ENCODE measurements at regions not wholly inside any gene's neighbourhood (a gene's known extent, or its start where the extent isn't known, plus 50 kb on each side); places are given as distances from the start of the nearest gene placed in this dataset.

DNA sequence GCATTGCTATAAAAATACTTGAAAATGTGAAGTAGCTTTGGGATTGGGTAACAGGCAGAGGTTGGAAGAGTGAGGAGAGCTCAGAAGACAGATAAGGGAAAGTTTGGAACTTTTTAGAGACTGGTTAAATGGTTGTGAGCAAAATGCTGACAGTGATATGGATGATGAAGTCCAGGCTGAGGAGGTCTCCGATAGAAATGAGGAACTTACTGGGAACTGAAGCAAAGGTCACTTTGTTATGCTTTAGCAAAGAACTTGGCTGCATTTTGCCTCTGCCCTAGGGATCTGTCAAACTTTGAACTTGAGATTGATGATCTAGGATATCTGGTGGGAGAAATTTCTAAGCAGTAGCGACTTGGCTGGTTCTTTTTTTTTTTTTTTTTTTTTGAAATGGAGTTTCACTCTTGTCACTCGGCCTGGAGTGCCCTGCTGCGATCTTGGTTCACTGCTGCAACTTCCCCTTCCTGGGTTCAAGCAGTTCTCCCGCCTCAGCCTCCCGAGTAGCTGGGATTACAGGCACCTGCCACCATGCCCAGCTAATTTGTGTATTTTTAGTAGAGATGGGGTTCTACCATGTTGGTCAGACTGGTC is 998.9 kb downstream of the TLE1 start:
- no peaks in the 10 kb centered on the region for H3K9me2 ChIP-seq (replicated peaks; ENCODE audit: insufficient read depth, low read length)
- no peaks in the 10 kb centered on the region for H3K79me2 ChIP-seq (ENCODE audit: insufficient read depth, low read length)
- no peaks in the 10 kb centered on the region for H3K9me3 ChIP-seq (ENCODE audit: insufficient read depth, low read length)
- H3K27me3 ChIP-seq (ENCODE audit: low read length) = no peaks in the 10 kb centered on the region
- no peak overlapping the region for H3K4me2 ChIP-seq (ENCODE audit: low read depth, low read length, poor library complexity, severe bottlenecking)
- H3K27ac ChIP-seq (ENCODE audit: low read depth, low read length) = no peak overlapping the region
- no peak overlapping the region for H2AFZ ChIP-seq (ENCODE audit: low read depth, low read length, severe bottlenecking)
- no peaks in the 10 kb centered on the region for H3F3A ChIP-seq (ENCODE audit: insufficient read depth)
- TF ChIP-seq EZH2phosphoT487 (conservative IDR thresholded peaks at IDR 0.05; ENCODE audit: low read length) = no peak
- TF ChIP-seq, protein P1, sequence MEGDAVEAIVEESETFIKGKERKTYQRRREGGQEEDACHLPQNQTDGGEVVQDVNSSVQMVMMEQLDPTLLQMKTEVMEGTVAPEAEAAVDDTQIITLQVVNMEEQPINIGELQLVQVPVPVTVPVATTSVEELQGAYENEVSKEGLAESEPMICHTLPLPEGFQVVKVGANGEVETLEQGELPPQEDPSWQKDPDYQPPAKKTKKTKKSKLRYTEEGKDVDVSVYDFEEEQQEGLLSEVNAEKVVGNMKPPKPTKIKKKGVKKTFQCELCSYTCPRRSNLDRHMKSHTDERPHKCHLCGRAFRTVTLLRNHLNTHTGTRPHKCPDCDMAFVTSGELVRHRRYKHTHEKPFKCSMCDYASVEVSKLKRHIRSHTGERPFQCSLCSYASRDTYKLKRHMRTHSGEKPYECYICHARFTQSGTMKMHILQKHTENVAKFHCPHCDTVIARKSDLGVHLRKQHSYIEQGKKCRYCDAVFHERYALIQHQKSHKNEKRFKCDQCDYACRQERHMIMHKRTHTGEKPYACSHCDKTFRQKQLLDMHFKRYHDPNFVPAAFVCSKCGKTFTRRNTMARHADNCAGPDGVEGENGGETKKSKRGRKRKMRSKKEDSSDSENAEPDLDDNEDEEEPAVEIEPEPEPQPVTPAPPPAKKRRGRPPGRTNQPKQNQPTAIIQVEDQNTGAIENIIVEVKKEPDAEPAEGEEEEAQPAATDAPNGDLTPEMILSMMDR (IDR thresholded peaks at IDR 0.05; ENCODE audit: insufficient read depth, low read length, poor library complexity, severe bottlenecking) = no peak
- H3K9ac ChIP-seq (ENCODE audit: low read length) = no peak overlapping the region
- no peaks in the 10 kb centered on the region for H4K20me1 ChIP-seq (ENCODE audit: low read depth, low read length)
- H3K4me3 ChIP-seq (ENCODE audit: insufficient read depth, low read length, poor library complexity, severe bottlenecking) = no peak overlapping the region
- no peaks in the 10 kb centered on the region for H3K36me3 ChIP-seq (ENCODE audit: low read length)

DNA sequence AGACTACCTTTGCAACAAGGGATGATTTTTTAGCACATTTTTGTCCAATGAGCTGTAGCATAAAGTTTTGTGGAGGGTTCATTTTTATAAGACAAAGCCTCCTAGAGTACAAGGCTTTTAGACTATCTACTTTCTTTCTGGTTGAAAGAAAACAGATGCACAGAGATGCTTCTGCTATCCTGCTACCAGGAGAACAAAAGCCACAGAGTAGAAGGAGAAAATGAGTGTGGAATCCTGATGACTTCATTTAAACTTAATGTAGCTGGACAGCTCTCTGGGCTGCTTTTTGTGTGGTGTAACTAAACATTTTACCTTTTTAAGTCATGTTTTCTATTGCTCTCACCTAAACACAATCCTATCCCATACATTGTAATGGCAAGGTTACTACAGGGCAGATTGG is 1009.4 kb downstream of the TLE1 start:
- no peak overlapping the region for H3K4me3 ChIP-seq (ENCODE audit: insufficient read depth, low read length, poor library complexity, severe bottlenecking)
- no peaks in the 10 kb centered on the region for H3K79me2 ChIP-seq (ENCODE audit: insufficient read depth, low read length)
- H3K4me2 ChIP-seq (ENCODE audit: low read depth, low read length, poor library complexity, severe bottlenecking) = no peak overlapping the region
- no peaks in the 10 kb centered on the region for H3K27me3 ChIP-seq (ENCODE audit: low read length)
- no peak for TF ChIP-seq EZH2phosphoT487 (conservative IDR thresholded peaks at IDR 0.05; ENCODE audit: low read length)
- TF ChIP-seq, protein P1 (IDR thresholded peaks at IDR 0.05; ENCODE audit: insufficient read depth, low read length, poor library complexity, severe bottlenecking) = no peak
- H3K36me3 ChIP-seq (ENCODE audit: low read length) = no peaks in the 10 kb centered on the region
- H3F3A ChIP-seq (ENCODE audit: insufficient read depth) = no peaks in the 10 kb centered on the region
- H3K9me2 ChIP-seq (replicated peaks; ENCODE audit: insufficient read depth, low read length) = no peaks in the 10 kb centered on the region
- no peak overlapping the region for H3K27ac ChIP-seq (ENCODE audit: low read depth, low read length)
- no peaks in the 10 kb centered on the region for H3K9me3 ChIP-seq (ENCODE audit: insufficient read depth, low read length)
- no peak overlapping the region for H3K9ac ChIP-seq (ENCODE audit: low read length)
- H4K20me1 ChIP-seq (ENCODE audit: low read depth, low read length) = no peaks in the 10 kb centered on the region
- no peak overlapping the region for H2AFZ ChIP-seq (ENCODE audit: low read depth, low read length, severe bottlenecking)

DNA sequence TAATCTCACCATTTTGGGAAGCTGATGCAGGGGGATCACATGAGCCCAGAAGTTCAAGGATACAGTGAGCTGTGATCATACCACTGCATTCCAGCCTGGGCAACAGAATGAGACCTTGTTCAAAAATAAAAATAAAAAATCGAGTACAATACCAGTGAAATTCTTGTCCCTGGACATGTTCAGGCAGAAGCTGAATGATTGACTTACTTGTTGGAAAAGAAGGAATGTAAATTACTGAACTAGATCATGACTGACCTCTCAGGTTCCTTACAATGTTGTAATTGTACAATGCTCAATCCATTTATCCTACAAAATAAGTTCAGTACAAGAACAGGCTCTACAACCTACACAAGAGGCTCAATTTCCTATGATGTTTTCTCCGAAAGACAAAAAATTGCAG is 1010.4 kb downstream of the TLE1 start:
- Histone ChIP-seq H3K36me3 (ENCODE audit: low read length) (no peaks in the 10 kb centered on the region), H3K9me3 (ENCODE audit: insufficient read depth, low read length) (no peaks in the 10 kb centered on the region), H3K9ac (ENCODE audit: low read length) (no peak overlapping the region), H3K79me2 (ENCODE audit: insufficient read depth, low read length) (no peaks in the 10 kb centered on the region), H3K4me2 (ENCODE audit: low read depth, low read length, poor library complexity, severe bottlenecking) (no peak overlapping the region), H4K20me1 (ENCODE audit: low read depth, low read length) (no peaks in the 10 kb centered on the region), H2AFZ (ENCODE audit: low read depth, low read length, severe bottlenecking) (no peak overlapping the region), H3F3A (ENCODE audit: insufficient read depth) (no peaks in the 10 kb centered on the region), H3K27ac (ENCODE audit: low read depth, low read length) (no peak overlapping the region), H3K9me2 (replicated peaks; ENCODE audit: insufficient read depth, low read length) (no peaks in the 10 kb centered on the region), H3K27me3 (ENCODE audit: low read length) (no peaks in the 10 kb centered on the region), H3K4me3 (ENCODE audit: insufficient read depth, low read length, poor library complexity, severe bottlenecking) (no peak overlapping the region)
- TF ChIP-seq EZH2phosphoT487 (conservative IDR thresholded peaks at IDR 0.05; ENCODE audit: low read length) = no peak
- TF ChIP-seq, protein P1 (IDR thresholded peaks at IDR 0.05; ENCODE audit: insufficient read depth, low read length, poor library complexity, severe bottlenecking) = no peak
